HG02938 (cell line): ENCODE measurements at regions not wholly inside any gene's neighbourhood (a gene's known extent, or its start where the extent isn't known, plus 50 kb on each side); places are given as distances from the start of the nearest gene placed in this dataset.

Experiments
- ATAC-seq: cut with Tn5 transposase; IDR thresholded peaks from one replicate; pipeline ENCODE4 v1.9.1; 2021; ENCODE audit warnings: mild to moderate bottlenecking, moderate library complexity; ENCODE audit not compliant: unreplicated experiment

DNA sequence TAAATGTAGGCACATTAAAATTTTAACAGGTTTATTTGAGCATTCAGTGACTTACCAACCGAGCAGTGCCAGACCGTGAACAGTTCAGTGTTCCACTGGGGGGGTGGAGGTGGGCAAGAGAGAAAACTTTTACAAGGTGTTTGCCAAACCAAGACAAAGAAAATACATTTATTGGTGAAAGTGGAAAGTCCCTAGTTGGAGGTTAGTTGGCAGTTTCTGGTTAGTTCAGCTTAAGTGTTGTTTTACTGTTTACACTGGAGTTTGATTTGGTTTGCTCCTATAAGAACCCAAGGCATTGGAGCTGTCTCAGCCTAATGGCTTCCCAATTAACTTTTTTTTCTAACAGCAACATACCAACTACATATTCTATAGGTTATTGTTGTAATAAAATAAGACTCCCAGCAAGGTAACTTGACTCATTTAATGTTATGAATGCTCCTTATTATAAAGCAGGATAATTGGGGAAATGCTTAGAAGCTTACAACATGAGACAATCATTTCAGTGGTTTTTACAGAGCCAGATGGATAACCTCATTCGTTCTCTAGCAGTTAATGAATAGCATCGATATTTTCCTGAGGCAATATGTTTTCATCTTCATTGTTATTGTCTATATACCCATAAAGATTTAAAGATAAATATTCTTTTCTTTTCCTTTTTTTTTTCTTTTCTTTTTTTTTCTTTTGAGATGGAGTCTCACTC lies 115.8 kb downstream of the ETNK1 start:
- ATAC-seq = no peak

DNA sequence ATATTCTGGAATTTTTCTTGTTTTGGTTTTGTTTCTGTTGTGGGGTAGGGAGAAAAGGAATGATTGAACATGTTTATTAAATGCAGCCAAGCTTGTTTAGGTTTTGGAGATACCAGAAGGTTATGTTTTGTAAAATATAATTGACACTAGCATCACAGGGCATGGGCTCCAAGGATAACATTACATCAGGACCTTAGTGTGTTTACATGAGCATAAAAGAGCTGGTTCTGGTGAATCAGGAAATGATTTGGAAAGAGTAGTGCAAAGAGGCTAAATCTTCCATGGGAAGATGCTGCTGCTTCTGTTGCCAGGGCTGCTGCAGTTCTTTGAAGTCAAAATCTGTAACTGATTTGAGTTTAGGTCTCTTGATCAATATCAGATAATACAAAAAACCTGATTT lies 118.7 kb downstream of the ETNK1 start:
- no peak for ATAC-seq

DNA sequence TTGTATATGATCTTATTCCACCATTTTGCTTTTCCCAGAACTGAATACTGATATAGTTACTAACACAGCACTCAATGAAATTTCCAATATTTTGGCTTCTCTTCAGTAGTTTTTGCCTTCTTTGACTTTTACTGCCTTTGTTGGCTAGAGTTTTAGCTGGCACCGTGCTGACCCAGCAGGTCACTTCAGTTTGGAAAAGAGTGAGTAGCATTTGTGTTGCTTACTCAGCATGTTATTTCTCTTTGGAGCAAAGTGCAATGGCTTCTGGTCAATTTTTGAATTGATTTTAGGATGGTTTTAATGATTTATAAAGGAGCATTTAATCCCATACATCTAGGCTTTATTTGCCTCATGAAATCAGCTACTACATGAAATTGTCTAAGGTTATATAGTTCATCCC lies 119.2 kb downstream of the ETNK1 start:
- ATAC-seq = no peak

DNA sequence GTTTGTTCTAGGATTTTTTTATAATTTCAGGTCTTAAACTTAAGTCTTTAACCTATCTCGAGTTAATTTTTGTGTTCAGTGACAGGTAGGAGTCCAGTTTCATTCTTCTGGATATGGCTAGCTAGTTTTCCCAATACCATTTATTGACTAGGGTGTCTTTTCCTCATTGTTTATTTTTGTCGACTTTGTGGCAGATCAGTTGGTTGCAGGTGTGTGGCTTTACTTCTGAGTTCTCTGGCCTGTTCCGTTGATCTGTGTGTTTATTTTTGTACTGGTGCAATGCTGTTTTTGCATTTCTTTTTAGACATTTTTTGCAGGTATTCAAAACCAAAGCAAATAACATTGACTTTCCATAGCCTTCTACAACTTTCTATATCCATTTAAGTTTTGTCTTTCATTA lies 121.7 kb downstream of the ETNK1 start:
- no peak for ATAC-seq

DNA sequence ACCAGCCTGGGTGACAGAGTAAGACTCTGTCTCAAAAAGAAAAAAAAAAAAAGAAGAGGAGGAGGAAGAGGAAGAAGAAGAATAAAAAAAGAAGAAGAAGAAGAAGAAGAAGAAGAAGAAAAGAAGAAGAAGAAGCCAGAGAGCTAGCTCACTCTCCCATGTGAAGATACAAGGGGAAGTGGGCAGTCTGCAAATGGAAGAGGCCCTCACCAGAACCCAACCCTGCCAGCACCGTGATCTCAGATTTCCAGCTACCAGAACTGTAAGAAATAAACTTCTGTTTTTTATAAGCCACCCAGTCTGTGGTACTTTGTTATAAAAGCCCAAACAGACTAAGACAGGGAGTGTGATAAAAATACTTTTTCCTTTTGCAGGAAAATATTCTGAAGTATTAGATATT lies 130.7 kb downstream of the ETNK1 start:
- no peak for ATAC-seq

DNA sequence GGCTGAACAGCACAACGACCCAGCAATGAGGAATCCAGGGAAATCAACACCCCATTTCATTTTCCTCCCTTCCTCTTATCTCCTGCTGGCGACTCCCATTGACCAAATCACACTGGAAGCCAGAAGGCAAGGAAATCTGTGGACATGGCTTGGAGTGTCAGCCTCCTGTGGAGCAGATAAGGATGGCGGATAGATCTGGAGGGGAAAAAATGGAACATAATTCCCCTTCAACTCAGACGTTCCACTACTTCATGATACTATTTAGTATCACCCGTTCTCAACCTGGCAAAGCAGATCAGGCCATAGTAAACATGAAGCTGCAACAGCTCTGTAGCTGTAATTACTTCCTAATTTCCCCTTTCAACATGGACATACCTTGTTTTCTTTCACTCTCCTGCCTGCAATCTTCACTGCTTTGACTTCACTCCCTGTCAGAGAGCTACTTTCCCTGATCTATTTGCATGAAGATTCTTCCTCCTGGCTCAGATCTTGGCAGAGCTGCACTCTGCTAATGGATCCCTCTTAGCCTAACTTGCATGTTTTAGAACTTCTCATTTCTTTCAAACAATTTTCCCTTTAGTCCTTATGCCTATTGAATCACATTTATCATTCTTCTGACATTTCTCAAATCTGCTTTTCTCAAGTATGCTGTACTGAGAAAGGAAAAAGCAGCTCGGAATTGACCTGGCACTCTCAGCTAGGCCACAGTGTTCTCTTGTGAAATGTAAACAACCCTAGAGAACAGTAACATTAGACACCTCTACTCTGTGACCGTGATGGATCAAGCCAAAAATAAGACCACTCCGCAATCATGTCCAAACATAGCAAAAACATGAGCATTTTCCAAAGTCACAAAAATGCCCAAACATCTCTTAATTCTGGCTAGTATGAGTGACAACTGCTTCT lies 135.1 kb downstream of the ETNK1 start:
- ATAC-seq = no peak

DNA sequence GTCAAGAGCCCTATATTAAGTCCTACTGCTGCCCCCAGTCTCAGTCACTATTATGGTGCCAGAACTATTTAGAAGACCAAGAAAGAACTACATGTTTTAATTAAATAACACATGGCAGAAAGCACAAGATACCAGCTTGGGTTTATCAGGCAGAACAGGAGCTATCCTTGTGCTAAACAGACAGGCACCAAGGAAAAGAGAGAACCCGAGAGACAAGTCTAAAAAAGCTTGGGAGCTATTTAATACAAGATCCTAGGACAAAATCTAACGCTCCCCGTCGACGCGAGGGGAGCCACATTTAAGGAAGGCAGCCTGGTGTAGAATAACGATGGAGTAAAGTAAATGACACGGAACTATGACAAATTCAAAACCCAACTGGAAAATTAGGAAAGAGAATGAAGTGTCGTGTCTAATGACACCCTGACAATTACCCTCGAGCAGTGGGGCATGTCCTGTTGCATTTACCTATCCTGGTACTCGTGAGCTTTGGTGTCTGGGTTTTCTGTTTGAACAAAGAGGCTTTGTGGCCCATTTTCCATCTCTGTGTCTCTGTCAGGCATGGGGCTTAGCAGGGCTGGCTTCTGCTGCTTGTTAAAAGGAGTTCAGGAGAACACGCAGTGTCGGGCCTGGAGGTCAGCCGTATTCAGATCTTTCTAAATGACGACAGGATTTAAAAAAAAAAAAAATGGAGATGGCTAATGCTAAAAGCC lies 140.6 kb downstream of the ETNK1 start:
- no peak for ATAC-seq

DNA sequence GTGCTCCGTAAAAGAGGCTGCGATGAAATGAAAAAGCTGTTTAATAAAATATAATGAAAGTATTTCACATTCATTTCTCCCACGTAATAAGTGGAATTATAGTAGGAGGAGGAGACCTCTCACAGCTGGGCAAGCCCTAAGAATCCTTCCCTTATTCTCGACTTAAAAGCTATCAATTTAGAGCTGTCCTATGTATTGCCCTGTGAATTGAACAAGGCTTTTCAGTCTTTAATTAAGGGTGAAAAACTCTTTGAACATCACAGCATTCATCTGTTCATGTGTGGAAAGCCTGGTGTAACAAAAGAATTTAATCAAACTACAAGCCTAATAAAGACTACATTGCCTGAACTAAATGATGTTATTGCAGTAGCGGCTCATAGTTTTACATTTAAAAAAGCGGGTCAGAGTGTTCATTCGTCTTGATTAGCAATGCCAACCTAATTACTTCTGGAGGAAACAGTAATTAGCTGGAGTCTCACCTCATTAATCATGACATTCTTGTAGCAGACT lies 142.0 kb downstream of the ETNK1 start:
- no peak for ATAC-seq

DNA sequence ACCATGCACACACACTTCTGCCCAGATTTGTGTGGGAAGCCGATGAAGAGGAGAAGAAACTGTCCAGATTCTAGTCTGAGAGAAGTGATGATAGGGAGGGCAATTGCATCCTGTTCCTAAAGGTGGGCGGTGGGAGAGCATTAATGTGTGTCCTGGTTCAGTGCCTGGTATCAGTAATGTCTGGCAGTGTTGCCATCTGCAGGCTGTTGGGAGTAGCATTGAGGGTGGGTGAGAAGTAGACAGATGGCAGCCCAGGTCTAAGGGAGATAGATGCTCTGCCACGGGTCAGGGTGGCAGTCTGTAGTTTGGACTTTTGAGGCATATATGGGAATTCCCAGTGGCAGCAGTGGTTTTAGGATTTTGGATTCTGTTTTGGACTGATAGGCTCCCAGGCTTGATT lies 156.4 kb downstream of the ETNK1 start:
- no peak for ATAC-seq

DNA sequence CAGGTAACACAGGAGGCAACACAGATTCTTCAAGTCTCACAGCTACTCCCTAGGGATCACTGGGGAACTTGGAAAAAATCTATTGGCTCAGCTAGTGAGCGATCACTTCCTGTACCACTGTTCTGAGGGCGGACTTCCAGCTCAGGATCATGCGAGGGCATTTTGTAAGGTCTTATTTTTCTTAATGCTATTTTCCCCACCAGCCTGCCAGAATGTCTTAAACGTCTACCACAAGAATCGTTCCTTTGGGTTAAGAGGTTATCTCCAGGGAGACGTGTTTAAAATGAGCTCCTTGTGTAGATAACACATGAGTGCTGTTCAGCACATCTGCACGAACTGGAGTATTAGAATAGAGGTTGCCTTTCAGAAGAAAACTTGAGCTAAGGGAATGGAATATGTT lies 162.6 kb downstream of the ETNK1 start:
- ATAC-seq = no peak

DNA sequence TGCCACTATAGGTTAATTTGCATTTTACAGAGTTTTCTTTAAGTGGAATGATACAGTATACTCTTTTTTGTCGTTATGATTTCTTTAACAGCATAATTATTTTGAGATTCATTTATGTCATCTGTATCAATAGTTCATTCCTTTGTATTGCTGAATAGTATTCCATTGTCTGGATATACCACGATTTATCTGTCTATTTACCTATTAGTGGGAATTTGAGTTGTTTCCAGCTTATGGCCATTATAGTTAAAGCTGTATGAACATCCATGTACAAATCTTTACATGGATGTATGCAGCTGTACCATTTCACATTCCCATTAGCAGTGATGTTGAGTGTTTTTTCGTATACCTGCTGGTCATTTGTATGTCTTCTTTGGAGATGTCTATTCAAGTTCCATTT lies 163.9 kb downstream of the ETNK1 start:
- ATAC-seq = no peak

DNA sequence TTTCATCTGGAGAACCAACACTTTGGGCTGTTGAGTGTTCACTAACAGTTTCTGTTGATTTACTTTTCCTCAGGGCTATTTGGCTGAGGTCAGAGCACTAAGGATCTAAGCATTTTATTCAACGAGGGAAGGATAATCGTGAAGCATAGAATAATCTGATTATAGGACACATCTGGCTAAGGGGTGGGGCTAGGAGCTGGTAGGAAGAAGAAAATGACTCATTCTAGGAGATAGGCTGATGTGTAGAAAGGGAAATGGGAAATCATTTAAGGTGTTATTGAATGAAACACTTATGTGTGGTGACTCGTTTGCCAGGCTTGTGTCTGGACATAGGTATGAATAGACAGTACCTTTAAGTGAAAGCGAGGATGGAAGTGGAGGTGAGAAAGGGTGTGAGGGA lies 167.2 kb downstream of the ETNK1 start:
- no peak for ATAC-seq

DNA sequence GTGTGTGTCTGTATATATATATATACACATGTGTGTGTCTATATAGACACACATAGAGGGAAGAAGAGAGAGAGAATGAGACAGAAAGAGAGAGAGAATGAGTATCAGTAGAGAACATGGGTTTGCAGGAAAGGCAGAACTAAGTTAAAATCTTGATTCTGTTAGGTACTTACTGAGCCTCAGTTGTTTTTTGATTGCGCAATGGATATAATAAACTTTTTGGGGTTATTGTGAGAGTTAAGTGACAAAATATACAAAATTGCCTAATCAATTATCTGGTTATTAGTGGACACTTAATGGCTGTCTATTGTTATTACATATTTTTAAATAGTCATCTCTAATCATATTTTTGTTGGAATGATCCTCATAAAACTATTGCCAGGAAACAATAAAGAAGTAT lies 169.0 kb downstream of the ETNK1 start:
- no peak for ATAC-seq

DNA sequence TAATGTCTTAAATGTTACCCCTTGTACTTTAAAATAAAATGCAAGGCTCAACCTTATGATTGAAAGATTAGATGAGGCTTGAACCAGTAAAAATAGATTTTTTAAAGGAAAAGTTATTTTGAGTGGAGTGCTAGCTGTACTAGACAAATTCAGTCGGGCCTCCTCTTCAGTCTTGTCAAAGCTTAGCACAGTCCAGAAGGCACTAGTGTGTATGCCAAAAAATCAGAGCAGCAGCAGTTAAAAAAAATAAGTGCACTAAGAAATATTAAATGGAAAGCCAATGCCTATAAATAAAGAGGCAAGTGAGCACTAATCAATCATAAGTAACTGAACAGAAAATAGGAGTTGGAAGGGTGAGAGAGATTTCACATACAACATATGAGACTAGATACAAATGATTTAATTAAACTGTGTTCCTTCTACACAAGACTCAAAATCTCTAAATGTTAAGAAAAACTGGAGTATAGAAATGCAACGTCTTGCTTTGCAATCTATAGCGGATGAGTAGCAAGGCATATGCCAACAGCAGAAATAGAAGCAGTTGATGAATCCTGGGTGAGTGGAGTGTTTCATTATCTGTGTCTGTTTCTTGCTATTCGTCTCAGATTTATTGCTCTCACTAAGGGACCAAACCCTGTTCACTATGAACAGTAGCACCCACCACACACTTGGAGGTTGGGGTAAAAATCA lies 172.1 kb downstream of the ETNK1 start:
- no peak for ATAC-seq

DNA sequence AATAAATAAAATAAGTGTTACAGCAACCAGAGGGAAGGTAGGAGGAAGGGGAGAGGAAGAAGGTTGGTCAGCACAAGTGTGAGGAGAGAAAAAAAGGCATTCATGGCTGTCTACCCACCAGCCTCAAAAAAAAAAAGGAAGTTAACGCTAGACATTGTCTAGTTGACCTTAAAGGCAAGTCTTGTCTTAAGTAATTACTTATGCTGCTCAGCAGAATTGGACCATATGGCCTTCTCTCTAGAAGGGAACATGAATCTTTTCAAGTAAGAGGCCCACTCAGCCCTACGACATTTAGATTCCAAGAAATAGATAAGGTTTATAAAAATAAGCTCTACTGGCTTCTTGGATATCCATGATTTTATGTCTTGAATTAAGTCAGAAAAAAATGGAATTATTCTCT lies 172.7 kb downstream of the ETNK1 start:
- ATAC-seq = no peak

DNA sequence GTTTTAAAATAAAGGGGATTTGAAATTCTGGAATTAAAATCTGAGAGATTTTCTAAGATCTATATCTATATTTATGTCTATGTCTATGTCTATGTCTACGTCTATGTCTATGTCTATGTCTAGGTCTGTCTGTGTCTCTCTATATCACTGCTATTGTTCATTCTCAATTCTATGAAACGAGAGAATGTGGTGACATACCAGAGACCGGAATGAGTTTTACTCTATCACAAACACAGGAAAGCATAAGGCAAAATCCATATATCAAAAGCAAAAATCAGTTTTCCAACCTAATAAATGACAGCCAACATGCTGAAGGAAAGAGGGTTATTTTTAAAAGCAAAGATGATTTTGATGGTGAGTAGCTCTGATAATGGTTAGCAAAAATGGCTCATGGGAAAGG lies 173.1 kb downstream of the ETNK1 start:
- ATAC-seq = no peak

DNA sequence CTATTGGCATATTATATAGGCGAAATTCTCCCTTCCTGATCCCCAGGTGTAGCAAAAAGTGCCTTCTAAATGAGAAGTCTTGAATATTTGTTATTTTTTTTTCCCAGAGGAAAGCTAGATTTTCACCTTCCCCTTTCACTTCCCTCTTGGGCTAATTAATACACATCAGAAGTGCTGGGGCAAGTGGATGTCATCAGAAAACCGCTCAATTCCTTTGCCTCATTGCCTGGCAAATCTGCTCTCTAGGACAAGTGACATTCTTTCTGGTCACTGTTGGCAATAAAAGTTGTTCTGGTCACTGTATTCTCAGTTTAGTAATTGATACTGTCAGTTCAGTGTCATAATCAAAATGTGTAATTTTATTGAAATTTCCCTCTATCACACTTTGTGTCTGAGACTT lies 174.5 kb downstream of the ETNK1 start:
- no peak for ATAC-seq

DNA sequence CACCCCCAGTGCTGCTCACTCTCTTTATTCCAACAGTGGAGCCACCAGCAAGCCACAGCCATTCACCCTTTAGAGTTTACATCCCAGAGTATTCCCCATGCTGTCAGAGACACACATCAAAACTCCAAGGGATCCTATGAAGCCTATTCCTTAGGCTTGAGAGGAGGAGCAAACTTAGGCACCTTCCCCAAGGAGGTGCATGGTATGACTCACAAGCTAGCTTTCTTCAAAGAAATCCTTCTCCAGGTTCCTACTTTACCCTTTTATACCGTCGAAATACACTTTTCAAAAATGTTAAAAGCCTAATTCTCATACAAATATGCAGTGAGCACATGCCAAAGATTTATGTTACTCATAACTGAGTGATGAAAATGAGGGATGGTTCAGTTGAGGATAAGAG lies 175.4 kb downstream of the ETNK1 start:
- no peak for ATAC-seq

DNA sequence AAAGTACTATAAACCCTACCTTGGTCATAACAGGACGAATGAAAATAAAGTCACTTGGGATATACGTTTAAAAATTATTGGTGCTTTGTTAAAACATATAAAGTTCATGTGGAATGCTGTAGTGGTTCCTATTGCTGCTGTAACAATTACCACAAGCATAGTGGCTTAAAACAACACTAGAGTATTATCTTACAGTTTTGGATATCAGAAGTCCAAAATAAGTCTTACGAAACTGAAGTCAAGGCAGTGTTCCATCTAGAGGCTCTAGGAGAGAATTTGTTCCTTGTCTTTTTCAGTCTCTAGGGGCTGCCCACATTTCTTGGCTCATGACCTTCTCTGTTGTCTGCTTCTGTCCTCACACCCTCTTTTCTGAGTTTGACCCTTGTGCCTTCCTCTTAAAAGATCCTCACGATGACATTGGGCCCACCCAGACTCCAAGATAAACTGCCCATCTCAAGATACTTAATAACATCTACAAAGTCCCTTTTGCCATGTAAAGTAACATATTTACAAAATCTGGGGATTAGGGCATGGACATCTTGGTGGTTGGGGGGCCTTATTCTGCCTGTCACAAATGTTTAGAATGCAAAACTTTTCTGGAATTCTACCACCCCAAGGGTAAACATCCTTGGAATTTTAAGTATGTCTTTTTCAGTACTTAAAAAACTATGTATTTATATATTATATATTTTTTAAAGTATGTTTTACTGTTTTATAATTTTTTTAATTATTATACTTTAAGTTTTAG lies 178.1 kb downstream of the ETNK1 start:
- ATAC-seq = no peak

DNA sequence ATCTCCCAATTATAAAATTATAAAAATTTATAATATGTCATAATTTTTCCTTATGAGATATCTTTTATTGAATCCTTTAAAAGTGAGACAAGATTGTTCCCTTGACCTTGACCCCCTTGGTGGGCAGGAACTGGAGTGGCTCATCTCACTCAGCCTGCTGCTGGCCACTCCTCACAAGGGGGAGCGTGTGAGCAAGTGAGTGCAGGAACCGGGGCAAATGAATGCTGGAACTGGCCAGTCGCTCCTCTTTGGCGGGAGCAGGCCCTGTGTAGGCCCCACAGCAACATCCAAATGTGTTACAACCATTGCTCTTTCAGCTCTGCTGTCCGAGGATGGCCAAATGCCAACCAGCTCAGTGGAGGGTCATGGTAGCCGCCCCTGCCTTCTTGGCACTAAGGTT lies 178.8 kb downstream of the ETNK1 start:
- no peak for ATAC-seq
